ENCODE measurements at regions not wholly inside any gene's neighbourhood (a gene's known extent, or its start where the extent isn't known, plus 50 kb on each side); places are given as distances from the start of the nearest gene placed in this dataset.

- Histone ChIP-seq H3K4me3 (no peak overlapping the region), H3K27ac (no peak overlapping the region)
Measured at GRCh38 chr2:220011859-220012258, 384.4 kb downstream of the SLC4A3 start.

DNA sequence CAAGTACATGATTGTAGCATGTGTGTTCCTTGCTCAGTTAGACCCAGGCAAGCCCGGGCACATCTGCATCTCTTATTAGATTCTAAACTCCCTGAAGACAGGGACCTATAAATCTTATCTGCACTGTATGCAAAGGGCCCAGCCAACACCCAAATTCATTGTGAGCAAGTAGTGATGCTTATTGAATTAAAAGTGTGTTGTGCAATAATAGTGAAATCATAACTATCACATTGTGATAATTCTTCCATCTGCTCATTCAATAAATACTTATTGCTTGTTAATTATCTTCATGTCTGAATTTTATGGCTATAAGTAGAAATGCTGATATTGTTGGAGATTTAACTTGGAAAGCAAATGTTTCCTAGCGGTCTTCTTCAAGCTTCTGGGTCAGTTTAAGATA, 387.5 kb downstream of the SLC4A3 start:
- Histone ChIP-seq H3K27ac (no peak overlapping the region), H3K4me3 (no peak overlapping the region)

DNA sequence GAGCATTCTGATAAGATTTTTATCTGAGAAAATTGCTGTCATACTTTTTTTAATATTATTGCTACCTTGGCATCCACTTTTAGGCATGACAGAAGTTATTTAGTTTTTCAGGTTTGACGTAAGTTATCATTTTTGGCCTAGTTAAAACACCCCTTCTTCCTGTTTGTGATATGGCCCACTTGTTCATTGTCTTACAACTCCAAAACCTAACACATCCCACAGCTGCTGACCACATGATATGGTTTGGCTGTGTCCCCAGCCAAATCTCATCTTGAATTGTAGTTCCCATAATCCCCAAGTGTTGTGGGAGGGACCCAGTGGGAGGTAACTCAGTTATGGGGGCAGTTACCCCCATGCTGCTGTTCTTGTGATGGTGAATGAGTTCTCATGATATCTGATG, 388.1 kb downstream of the SLC4A3 start:
- Histone ChIP-seq H3K27ac (no peak overlapping the region), H3K4me3 (no peak overlapping the region)

DNA sequence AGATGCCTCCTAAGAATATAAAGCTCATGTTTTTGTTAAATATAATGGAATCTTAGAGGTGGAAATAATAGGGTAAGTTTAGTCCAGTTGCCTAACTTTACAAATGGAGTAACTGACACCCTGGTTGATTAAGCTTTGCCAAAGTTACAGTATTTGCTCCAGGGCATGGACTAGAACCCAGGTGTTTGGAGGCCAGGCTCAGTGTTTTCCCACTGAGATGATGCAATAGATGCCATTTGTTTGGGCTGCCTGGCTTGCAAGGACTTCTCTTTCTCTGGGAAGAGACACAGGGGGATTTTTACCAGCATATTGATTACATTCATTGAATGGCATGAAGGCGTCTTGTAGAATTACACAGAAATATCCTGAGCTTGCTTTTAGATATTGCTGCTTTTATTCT, 397.8 kb downstream of the SLC4A3 start:
- Histone ChIP-seq H3K4me3 (no peak overlapping the region), H3K27ac (no peak overlapping the region)

DNA sequence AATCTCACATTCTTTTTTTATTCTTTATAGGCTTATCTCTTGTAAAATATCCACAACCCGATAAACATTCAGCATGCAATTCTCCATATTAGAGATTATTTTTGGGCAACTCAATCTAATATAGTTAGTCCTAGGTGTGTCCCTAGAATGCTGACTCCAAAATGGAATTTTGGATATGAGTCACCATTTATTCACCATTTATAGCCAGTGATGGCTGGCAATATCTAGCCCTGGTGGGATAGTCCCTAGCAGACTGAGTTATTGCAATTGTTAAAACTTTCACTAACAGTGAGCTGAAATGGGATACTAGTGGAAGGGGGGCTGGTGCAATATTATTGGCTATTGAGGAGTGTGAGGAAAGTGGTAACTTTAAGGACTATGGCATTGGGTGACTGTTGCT, 401.6 kb downstream of the SLC4A3 start:
- Histone ChIP-seq H3K27ac (no peak overlapping the region), H3K4me3 (no peak overlapping the region)

DNA sequence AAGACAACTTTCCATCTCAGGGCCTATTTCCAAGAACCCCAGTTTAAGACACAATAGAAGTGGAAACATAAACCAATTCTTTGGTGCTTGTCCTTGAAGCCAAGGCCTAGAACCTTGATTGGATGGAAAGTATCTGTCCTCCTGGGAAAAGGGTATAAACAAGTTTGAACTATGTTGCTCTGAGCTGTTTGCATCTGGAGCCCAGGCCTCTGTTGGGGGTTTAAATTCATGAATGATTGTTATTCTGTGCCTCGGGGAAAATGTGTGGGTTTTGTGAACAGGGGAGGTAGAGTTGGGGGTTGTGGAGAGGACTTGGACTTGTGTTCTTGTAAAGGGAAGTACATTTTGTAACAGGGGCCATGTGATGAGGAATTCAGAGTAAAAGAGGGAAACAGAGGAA, 406.1 kb downstream of the SLC4A3 start:
- no peak overlapping the region for H3K4me3 ChIP-seq
- H3K27ac ChIP-seq: peak overlapping the region in 2 of 21 experiments; percentile 71 to 81

DNA sequence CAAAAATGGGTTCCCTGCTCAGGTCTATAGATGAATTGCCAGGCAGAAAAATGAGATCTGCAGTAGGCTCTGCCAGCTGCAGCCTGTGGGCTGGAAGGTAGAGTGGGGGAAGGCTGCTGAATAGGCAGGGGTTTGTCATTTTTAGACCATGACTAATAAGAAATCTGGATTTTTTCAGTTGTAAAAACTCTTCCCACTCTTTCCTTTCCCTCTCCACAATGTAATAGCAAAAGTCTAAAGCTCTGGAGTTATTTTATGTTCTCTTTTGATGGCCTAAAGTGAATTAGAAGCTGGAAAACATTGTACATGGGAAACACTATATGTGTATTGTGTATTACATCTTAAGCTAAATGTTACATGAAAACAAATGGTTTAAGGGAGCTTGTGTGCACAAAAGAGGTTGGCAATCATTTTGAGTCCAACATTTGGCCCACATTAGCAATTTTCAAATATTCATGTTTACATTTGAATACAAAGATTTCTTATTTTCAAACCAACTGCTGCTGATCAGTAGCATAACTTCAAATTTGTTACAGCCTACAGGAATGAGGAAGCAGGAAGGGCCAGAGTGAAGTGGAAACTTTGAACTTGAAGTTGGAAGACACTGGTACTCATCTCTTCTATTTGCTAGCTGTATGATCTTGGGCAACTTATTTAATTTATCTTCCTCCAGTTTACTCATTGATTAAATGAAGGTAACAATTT, 407.1 kb downstream of the SLC4A3 start:
- no peak overlapping the region for H3K4me3 ChIP-seq
- peak overlapping the region in 5 of 21 experiments; percentile 17 to 81 (median 39) for H3K27ac ChIP-seq

DNA sequence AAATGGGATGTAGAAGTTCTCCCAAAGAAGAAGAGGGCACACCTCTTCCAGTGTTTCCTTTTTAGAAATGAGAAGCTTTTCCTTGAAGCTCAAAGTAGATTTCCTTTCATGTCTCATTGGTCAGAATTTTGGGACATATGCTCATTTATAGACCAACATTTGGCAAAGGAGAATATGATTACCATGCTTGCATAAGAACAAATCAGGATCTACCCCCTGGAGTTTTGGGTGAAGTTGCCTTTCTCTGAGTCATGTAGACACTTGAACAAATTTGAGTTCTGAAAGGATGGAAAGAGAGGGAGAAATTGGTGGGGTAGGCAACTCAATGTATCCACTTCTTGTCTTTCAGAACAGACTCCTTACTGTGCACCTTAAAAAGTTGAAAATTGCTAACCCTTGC, 409.0 kb downstream of the SLC4A3 start:
- H3K4me3 ChIP-seq: no peak overlapping the region
- H3K27ac ChIP-seq: no peak overlapping the region

DNA sequence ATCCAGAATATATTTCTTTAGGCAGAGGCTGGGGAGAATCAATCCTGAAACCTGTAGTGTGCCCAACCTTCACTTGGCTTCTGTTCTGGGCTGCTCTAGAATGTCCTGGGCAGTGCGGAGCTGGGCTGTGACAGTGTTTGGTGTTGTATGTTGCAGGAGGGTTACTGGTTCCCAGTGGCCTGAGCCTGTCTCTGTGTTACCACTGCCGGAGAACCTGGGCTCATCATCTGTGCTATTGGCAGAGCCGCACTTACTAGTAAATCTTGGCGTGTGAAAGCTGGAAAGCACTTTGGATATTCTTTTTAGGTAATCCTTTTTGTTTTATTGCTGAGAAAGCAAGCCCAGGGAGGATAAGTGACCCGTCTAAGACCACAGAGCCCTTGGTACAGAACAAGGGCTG, 412.9 kb downstream of the SLC4A3 start:
- Histone ChIP-seq H3K4me3 (no peak overlapping the region), H3K27ac (no peak overlapping the region)

DNA sequence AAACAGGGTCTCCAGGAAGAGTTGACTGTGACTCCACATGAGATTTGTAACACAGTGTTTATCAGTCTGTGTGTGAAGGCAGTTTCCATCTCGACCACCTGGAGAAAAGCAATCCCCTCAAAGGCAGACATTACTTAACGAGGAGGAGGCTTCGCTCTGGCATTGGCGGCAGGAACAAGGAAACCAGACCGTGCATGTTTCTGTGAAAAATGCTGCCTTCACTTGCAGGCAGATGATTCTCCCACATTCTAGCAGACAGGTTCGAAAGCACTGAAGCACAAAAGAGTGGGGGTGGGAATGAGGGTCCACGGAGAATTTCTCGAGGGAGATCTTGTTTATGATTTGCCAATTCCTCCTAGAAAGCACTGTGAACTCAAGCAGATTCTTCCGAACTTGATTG, 414.0 kb downstream of the SLC4A3 start:
- Histone ChIP-seq H3K27ac (no peak overlapping the region), H3K4me3 (no peak overlapping the region)

- H3K27ac ChIP-seq: no peak overlapping the region
Measured at GRCh38 chr2:220043155-220043989, 415.9 kb downstream of the SLC4A3 start.

DNA sequence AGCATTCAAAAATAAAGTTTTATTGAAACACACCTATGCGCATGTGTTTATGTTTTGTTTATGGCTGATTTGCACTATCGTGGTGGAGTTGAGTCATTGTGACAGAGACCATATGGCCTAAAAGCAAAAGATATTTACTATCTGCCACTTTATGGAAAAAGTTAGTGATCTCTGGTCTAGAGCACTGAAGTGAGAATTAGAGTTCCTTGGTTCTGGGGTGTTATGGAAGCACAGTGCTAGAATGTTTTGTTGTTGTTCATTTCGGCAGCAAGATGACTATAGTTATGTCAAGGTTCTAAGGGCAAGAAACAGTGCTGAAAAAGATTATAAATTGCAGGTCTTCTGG, 416.5 kb downstream of the SLC4A3 start:
- H3K4me3 ChIP-seq: no peak overlapping the region
- H3K27ac ChIP-seq: no peak overlapping the region

More at GRCh38 chr2:220043155-220043989, 415.9 kb downstream of the SLC4A3 start:
- H3K4me3 ChIP-seq: no peak overlapping the region

- H3K27ac ChIP-seq: no peak overlapping the region
Measured at GRCh38 chr2:220044383-220044782, 417.0 kb downstream of the SLC4A3 start.

GRCh38 chr2:220046507-220046906, 419.1 kb downstream of the SLC4A3 start:
- no peak overlapping the region for H3K4me3 ChIP-seq
- no peak overlapping the region for H3K27ac ChIP-seq

More at GRCh38 chr2:220044383-220044782, 417.0 kb downstream of the SLC4A3 start:
- no peak overlapping the region for H3K4me3 ChIP-seq

GRCh38 chr2:220051716-220052115, 424.3 kb downstream of the SLC4A3 start:
- Histone ChIP-seq H3K4me3 (no peak overlapping the region), H3K27ac (no peak overlapping the region)

- H3K4me3 ChIP-seq: no peak overlapping the region
- no peak overlapping the region for H3K27ac ChIP-seq
Measured at GRCh38 chr2:220053919-220054318, 426.5 kb downstream of the SLC4A3 start.

- Histone ChIP-seq H3K27ac (no peak overlapping the region), H3K4me3 (no peak overlapping the region)
Measured at GRCh38 chr2:220057391-220057790, 430.0 kb downstream of the SLC4A3 start.

DNA sequence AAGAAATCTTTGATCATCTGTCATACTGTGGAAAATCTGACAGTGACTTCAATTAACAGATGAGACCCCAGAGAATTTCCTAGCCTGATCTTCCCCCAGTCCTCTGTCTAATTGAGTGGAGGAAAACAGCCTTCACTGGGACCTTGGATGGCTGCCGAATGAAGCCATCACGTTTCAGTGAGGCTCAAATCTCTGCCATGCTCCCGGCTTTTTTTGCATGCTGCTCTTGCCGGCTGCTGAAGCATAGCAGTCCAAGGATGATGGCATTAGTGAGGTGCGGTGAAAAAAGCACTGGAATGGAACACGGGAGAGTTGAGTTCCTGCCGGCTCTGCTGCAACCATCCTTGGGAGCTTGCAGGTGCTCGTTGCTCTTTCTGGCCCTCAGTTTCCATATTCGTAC, 430.5 kb downstream of the SLC4A3 start:
- no peak overlapping the region for H3K4me3 ChIP-seq
- H3K27ac ChIP-seq: no peak overlapping the region

- no peak overlapping the region for H3K4me3 ChIP-seq
Measured at GRCh38 chr2:220064111-220065030, 436.9 kb downstream of the SLC4A3 start.

DNA sequence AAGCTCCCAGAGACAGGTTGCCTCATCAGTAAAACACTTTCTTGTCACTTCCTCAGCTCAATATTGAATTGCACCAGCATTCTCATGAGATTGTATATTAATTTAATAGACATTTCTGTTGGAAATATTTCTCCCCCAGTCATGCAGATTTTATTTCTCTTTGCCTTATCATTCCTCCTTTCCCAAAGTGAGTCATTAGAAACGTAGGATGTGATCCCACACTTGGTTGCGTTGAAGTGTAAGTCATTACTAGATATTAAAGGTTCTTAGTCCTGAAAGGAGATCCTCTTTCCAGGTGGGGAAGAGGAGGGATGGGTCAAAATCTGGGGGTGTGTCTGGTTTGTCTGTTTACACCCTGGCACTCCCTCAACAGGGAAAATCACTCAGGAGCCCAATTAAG, 438.2 kb downstream of the SLC4A3 start:
- Histone ChIP-seq H3K27ac (no peak overlapping the region), H3K4me3 (no peak overlapping the region)

More at GRCh38 chr2:220064111-220065030, 436.9 kb downstream of the SLC4A3 start:
- no peak overlapping the region for H3K27ac ChIP-seq
